NCI-H2196 (cell line): ENCODE measurements at regions not wholly inside any gene's neighbourhood (a gene's known extent, or its start where the extent isn't known, plus 50 kb on each side); places are given as distances from the start of the nearest gene placed in this dataset.

Source experiments
- DNase-seq: peaks from one replicate; lab custom pipeline; 2025; ENCODE audit not compliant: unreplicated experiment; lab: John Stamatoyannopoulos, UW

GRCh38 chr5:133665571-133665970 is 53.2 kb upstream of the FSTL4 start:
- DNase-seq: no peak

- no peak for DNase-seq
These were observed 52.1 kb upstream of the FSTL4 start for GRCh38 chr5:133664422-133664821.

DNA sequence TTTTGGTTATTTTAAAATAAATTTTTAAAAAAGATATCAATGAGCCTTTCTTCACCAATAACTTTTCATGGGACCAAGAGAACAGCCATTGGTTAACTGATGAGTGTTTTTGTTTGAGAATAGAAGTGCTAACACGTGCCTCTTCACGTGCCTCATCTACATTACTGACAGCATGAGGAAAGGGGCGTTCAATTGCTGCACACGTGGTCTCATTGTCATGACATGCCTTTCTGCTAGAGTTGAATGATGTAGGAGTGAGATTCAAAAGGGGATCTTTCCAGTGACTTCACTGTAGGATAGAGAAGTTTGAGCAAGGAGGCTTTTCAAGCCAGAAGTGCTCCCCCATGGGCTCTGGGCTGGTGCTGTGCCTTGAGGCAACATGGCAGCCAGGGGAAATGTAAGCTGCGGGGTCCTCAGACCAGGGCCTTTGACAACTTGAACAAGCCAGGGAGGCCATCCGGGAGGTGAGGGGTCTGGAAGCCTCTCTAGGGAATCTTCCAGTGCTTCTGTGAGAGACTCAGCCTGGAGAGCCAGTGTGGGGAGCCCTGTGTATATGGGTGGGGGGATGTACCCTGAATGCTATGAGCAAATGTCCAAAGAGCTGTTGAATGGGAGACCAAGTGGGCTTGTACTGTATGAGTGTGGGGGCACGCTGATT is 51.2 kb upstream of the FSTL4 start:
- no peak for DNase-seq

DNA sequence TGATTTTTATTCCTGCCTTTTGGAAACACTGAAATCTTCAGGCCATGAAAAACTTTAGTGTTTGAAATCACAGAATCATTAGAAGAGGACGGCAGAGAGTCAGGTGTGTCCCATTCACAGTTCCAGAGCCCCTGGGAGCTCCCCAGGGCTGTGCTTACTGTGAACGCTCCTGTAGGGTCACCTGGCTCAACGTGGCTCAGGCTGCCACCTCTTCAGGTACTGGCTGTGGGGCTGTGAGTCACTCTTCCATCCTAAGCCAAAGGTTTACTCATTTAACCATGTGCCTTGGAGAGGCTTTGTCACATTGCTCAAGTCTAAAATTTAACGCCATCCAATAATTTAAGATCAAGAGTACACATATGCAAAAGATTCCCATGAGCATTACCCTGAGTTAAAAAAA is 50.2 kb upstream of the FSTL4 start:
- no peak for DNase-seq
